RWPE2 (cell line): ENCODE measurements at regions not wholly inside any gene's neighbourhood (a gene's known extent, or its start where the extent isn't known, plus 50 kb on each side); places are given as distances from the start of the nearest gene placed in this dataset.

ENCODE experiments used
- ATAC-seq: fragments of 200-7000 bp; cut with Tn5 transposase; 3 replicates; pipeline ENCODE4 v1.9.1; 2021; ENCODE audit warnings: low read depth
- DNase-seq: peaks from one replicate; pipeline ENCODE4 v3.0.0-alpha.2; 2020; ENCODE audit warnings: low spot score
- H3K27ac ChIP-seq: fragments of 450-650 bp; 2 replicates; pipeline ENCODE4 v1.5.1; 2017; ENCODE audit warnings: mild to moderate bottlenecking; ENCODE audit not compliant: poor library complexity, severe bottlenecking
- H3K27me3 ChIP-seq: fragments of 250-450 bp; sonication (Bioruptor Pico); 2 replicates; pipeline ENCODE4 v1.5.1; 2021; ENCODE audit warnings: mild to moderate bottlenecking, moderate library complexity; ENCODE audit not compliant: insufficient read depth, poor library complexity, severe bottlenecking
- H3K36me3 ChIP-seq: fragments of 250-450 bp; sonication (Bioruptor Pico); 2 replicates; pipeline ENCODE4 v1.5.1; 2020; ENCODE audit warnings: low read depth, mild to moderate bottlenecking, moderate library complexity
- H3K4me1 ChIP-seq: fragments of 250-450 bp; sonication (Bioruptor Pico); 2 replicates; pipeline ENCODE4 v1.5.1; 2021; ENCODE audit warnings: mild to moderate bottlenecking, moderate library complexity; ENCODE audit not compliant: insufficient read depth, poor library complexity, severe bottlenecking
- H3K4me3 ChIP-seq: fragments of 250-450 bp; sonication (Bioruptor Pico); 2 replicates; pipeline ENCODE4 v1.5.1; 2021; ENCODE audit warnings: mild to moderate bottlenecking, moderate library complexity; ENCODE audit not compliant: severe bottlenecking
- H3K9me3 ChIP-seq: fragments of 250-450 bp; sonication (Bioruptor Pico); 2 replicates; pipeline ENCODE4 v1.5.1; 2021; ENCODE audit warnings: mild to moderate bottlenecking, moderate library complexity; ENCODE audit not compliant: severe bottlenecking
- CTCF ChIP-seq: fragments of 450-650 bp; IDR thresholded peaks from one replicate; pipeline ENCODE4 v1.5.1; 2017; ENCODE audit warnings: mild to moderate bottlenecking, moderate library complexity; ENCODE audit not compliant: poor library complexity, severe bottlenecking

- Histone ChIP-seq H3K9me3 (no peaks in the 10 kb centered on the region), H3K27me3 (no peaks in the 10 kb centered on the region), H3K4me3 (no peak overlapping the region), H3K27ac (no peak overlapping the region), H3K4me1 (no peaks in the 10 kb centered on the region), H3K36me3 (no peaks in the 10 kb centered on the region)
- DNase-seq (no peak), ATAC-seq (no peak)
- TF ChIP-seq CTCF = no peak
Measured at GRCh38 chr6:91042656-91043055, 455.8 kb upstream of the MAP3K7 start.

- no peaks in the 10 kb centered on the region for H3K9me3 ChIP-seq
- H3K27me3 ChIP-seq = peaks cover 28% of the 10 kb centered on the region
- H3K27ac ChIP-seq = no peak overlapping the region
- no peaks in the 10 kb centered on the region for H3K4me1 ChIP-seq
- ATAC-seq = no peak
- DNase-seq = no peak
- no peak for TF ChIP-seq CTCF
- no peaks in the 10 kb centered on the region for H3K36me3 ChIP-seq
- H3K4me3 ChIP-seq = no peak overlapping the region
Measured at GRCh38 chr6:91033964-91034363, 447.1 kb upstream of the MAP3K7 start.

- Histone ChIP-seq H3K4me3 (no peak overlapping the region), H3K27me3 (peaks cover 28% of the 10 kb centered on the region), H3K27ac (no peak overlapping the region), H3K9me3 (no peaks in the 10 kb centered on the region), H3K4me1 (no peaks in the 10 kb centered on the region), H3K36me3 (no peaks in the 10 kb centered on the region)
- DNase-seq (no peak), ATAC-seq (no peak)
- no peak for TF ChIP-seq CTCF
Measured at GRCh38 chr6:91031581-91031980, 444.7 kb upstream of the MAP3K7 start.

GRCh38 chr6:91029211-91029610, 442.3 kb upstream of the MAP3K7 start:
- H3K9me3 ChIP-seq = no peaks in the 10 kb centered on the region
- no peak overlapping the region for H3K27ac ChIP-seq
- no peak overlapping the region for H3K4me3 ChIP-seq
- H3K27me3 ChIP-seq = peaks cover 24% of the 10 kb centered on the region
- H3K36me3 ChIP-seq = no peaks in the 10 kb centered on the region
- H3K4me1 ChIP-seq = no peaks in the 10 kb centered on the region
- ATAC-seq (no peak), DNase-seq (no peak)
- no peak for TF ChIP-seq CTCF

- no peak overlapping the region for H3K4me3 ChIP-seq
- H3K27me3 ChIP-seq = no peaks in the 10 kb centered on the region
- DNase-seq = no peak
Measured at GRCh38 chr6:91023529-91023928, 436.7 kb upstream of the MAP3K7 start.

More at GRCh38 chr6:91023529-91023928, 436.7 kb upstream of the MAP3K7 start:
- Histone ChIP-seq H3K4me1 (no peaks in the 10 kb centered on the region), H3K27ac (no peak overlapping the region), H3K36me3 (no peaks in the 10 kb centered on the region), H3K9me3 (no peaks in the 10 kb centered on the region)
- ATAC-seq = no peak
- no peak for TF ChIP-seq CTCF
